Esophagus muscularis mucosa (tissue), 4 donors: ENCODE measurements at regions not wholly inside any gene's neighbourhood (a gene's known extent, or its start where the extent isn't known, plus 50 kb on each side); places are given as distances from the start of the nearest gene placed in this dataset.

Experiments
- DNase-seq: peaks from one replicate; pipeline ENCODE4 v3.0.0-alpha.2; 2017; ENCODE audit errors: extremely low spot score
- H3K27ac ChIP-seq, 4 donors: fragments of 200-600 bp; sonication (generic); replicated peaks in 1 of 4; 1 replicate in 3 of 4; 2 replicates in 1 of 4; pipeline ENCODE4 v1.5.1; 2016 to 2019; ENCODE audit warnings: mild to moderate bottlenecking in 1 of 4
- H3K27me3 ChIP-seq, 4 donors: fragments of 200-600 bp; sonication (generic); one replicate each; pipeline versions ENCODE4 v1.5.1 to v1.6.0; 2016 to 2019
- H3K36me3 ChIP-seq, 4 donors: fragments of 200-600 bp; sonication (generic); one replicate each; pipeline ENCODE4 v1.5.1; 2016 to 2019
- H3K4me1 ChIP-seq, 4 donors: fragments of 200-600 bp; sonication (generic); one replicate each; pipeline ENCODE4 v1.5.1; 2016 to 2019
- H3K4me3 ChIP-seq, 4 donors: fragments of 200-600 bp; sonication (generic); 1 replicate in 2 of 4; 2 replicates in 2 of 4; pipeline ENCODE4 v1.5.1; 2016 to 2019; ENCODE audit warnings: mild to moderate bottlenecking in 4 of 4, moderate library complexity in 1 of 4
- H3K9me3 ChIP-seq, 4 donors: fragments of 200-600 bp; sonication (generic); 1 replicate in 3 of 4; 2 replicates in 1 of 4; pipeline ENCODE4 v1.5.1; 2016 to 2019
- CTCF ChIP-seq, 3 experiments: fragments of 200-600 bp in 2 of 3; fragments of 450-650 bp in 1 of 3; sonication (generic) in 2 of 3; IDR thresholded peaks; one replicate each; pipeline ENCODE4 v1.5.1; 2017 to 2019; ENCODE audit warnings: antibody characterized with exemption in 3 of 3, mild to moderate bottlenecking in 2 of 3, moderate library complexity in 1 of 3
- EP300 ChIP-seq: sonication (generic); formaldehyde crosslinking; IDR thresholded peaks from one replicate; pipeline ENCODE4 v1.6.1; 2017; ENCODE audit warnings: antibody characterized with exemption
- POLR2A ChIP-seq: fragments of 450-650 bp; IDR thresholded peaks from one replicate; pipeline ENCODE4 v1.6.1; 2017; ENCODE audit warnings: antibody characterized with exemption, moderate library complexity, mild to moderate bottlenecking, low read depth
- POLR2AphosphoS5 ChIP-seq, 2 donors: sonication (generic); formaldehyde crosslinking; IDR thresholded peaks; one replicate each; pipeline ENCODE4 v1.6.1; 2017; ENCODE audit warnings: antibody characterized with exemption in 2 of 2
- WGBS: methylation state at CpG from one replicate; pipeline ENCODE4 v1.1.5; 2018; 5-methylcytosine and 5-hydroxymethylcytosine counted together
- intact Hi-C: fragments of 100-400 bp; cut with DNase I; formaldehyde crosslinking; loops from one replicate; pipeline ENCODE4 v1.15.1; 2023

- Histone ChIP-seq H3K4me3 (no peak overlapping the region), H3K27me3 (no peaks in the 10 kb centered on the region), H3K36me3 (no peaks in the 10 kb centered on the region), H3K9me3 (no peaks in the 10 kb centered on the region), H3K27ac (no peak overlapping the region), H3K4me1 (no peaks in the 10 kb centered on the region)
- DNase-seq: no peak
- WGBS: 66% methylated on average over 2 of the region's 2 CpGs
- intact Hi-C loops: no loop called here
- TF ChIP-seq POLR2A: no peak
- TF ChIP-seq POLR2AphosphoS5 (IDR thresholded peaks at IDR 0.05): no peak
- TF ChIP-seq CTCF (IDR thresholded peaks at IDR 0.05): no peak
Observed at GRCh38 chr13:68125087-68125480, 894.9 kb upstream of the PCDH9 start.

DNA sequence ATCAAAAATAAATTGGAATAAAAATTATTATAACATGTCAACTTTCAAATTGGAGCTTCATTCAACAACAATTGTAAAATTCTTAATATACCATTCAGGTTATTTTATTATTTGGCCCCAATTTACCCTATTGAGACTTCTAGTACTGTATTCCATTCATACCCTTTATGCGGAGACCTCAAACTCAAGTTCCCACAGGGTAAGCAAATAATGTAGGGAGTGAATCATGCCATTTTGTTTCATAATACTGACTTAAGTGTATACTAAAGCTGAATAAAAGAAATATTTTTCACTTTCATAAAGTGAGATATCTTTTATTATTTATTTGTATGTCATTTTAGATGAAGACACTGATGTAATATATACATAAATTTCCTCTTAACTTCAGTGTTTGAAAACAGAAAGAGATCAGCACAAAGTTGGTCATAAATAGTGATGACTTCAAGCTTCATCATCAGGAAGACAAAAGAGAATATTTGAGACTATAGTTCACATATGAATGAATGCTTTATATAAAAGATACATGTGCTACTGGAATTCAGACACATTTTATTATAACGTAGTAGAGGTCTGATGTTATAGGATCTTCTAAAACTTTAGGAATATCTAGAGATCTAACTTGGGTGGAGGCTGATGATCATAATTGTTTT is 894.4 kb upstream of the PCDH9 start:
- no peak for TF ChIP-seq CTCF (IDR thresholded peaks at IDR 0.05)
- no peak for TF ChIP-seq POLR2A
- no peak for TF ChIP-seq POLR2AphosphoS5 (IDR thresholded peaks at IDR 0.05)
- no peak for TF ChIP-seq EP300
- Histone ChIP-seq H3K9me3 (no peaks in the 10 kb centered on the region), H3K4me1 (no peaks in the 10 kb centered on the region), H3K4me3 (no peak overlapping the region), H3K36me3 (no peaks in the 10 kb centered on the region), H3K27me3 (no peaks in the 10 kb centered on the region), H3K27ac (no peak overlapping the region)
- intact Hi-C loops: no loop called here
- 89% methylated on average over 2 of the region's 2 CpGs for WGBS
- DNase-seq: no peak

DNA sequence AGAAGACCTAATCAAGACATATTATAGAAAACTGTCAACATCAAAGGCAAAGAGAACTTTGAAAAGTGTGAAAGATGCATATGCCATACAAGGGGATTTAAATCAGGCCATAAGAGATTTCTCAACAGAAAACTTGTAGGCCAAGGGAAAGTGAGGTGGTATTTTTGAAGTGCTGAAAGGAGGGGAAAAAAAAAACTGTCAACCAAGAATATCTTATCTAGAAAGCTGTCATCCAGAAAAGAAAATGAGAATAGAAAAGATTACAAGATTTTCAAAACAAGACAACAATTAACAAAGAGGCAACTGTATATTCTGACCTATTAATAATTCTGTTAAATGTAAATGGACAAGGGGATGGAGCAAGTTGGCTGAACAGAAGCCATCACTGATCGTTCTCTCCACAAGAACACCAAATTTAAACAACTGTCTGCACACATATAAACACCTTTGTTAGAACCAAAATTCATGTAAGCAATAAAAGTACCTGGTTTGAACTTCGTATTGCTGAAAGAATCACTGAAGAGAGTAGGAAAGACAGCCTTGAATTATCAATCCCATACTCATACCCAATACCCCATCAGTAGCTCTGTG is 880.1 kb upstream of the PCDH9 start:
- no peak overlapping the region for H3K27ac ChIP-seq
- intact Hi-C loops: no loop called here

DNA sequence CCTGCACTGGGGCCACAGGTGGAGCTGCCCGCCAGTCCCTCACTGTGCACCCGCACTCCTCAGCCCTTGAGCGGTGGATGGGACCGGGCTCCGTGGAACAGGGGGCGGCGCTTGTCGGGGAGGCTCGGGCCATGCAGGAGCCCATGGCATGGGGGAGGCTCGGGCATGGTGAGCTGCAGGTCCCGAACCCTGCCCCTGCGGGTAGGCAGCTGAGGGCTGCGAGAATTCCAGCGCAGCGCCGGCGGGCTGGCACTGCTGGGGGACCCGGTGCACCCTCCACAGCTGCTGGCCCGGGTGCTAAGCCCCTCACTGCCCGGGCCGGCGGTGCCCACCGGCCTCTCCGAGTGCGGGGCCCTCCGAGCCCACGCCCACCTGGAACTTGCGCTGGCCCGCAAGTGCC is 877.5 kb upstream of the PCDH9 start:
- no peaks in the 10 kb centered on the region for H3K27me3 ChIP-seq
- DNase-seq: no peak
- no peak overlapping the region for H3K27ac ChIP-seq
- H3K9me3 ChIP-seq: peaks cover 0 to 33% (median 8%) of the 10 kb centered on the region in 4 donors
- 100% methylated on average over 22 of the region's 29 CpGs for WGBS
- no peak for TF ChIP-seq EP300
- no peak for TF ChIP-seq POLR2A
- no peak for TF ChIP-seq CTCF (IDR thresholded peaks at IDR 0.05)
- no peak for TF ChIP-seq POLR2AphosphoS5 (IDR thresholded peaks at IDR 0.05)
- H3K36me3 ChIP-seq: no peaks in the 10 kb centered on the region
- intact Hi-C loops: no loop called here
- no peaks in the 10 kb centered on the region for H3K4me1 ChIP-seq
- H3K4me3 ChIP-seq: no peak overlapping the region

More for the DNA sequence above, 880.1 kb upstream of the PCDH9 start:
- Histone ChIP-seq H3K4me1 (no peaks in the 10 kb centered on the region), H3K36me3 (no peaks in the 10 kb centered on the region), H3K27me3 (no peaks in the 10 kb centered on the region), H3K9me3 (peaks cover 0 to 33% (median 8%) of the 10 kb centered on the region in 4 donors), H3K4me3 (no peak overlapping the region)
- 65% methylated on average over 2 of the region's 2 CpGs for WGBS
- no peak for DNase-seq
- TF ChIP-seq POLR2AphosphoS5 (IDR thresholded peaks at IDR 0.05): no peak
- TF ChIP-seq EP300: no peak
- TF ChIP-seq POLR2A: no peak
- TF ChIP-seq CTCF (IDR thresholded peaks at IDR 0.05): no peak

GRCh38 chr13:68099631-68100030 is 869.5 kb upstream of the PCDH9 start:
- Histone ChIP-seq H3K36me3 (no peaks in the 10 kb centered on the region), H3K4me3 (no peak overlapping the region), H3K27me3 (no peaks in the 10 kb centered on the region), H3K9me3 (no peaks in the 10 kb centered on the region), H3K27ac (no peak overlapping the region), H3K4me1 (no peaks in the 10 kb centered on the region)
- no peak for DNase-seq
- WGBS: 82% methylated on average over 2 of the region's 2 CpGs
- intact Hi-C loops: no loop called here
- no peak for TF ChIP-seq POLR2AphosphoS5 (IDR thresholded peaks at IDR 0.05)
- TF ChIP-seq CTCF (IDR thresholded peaks at IDR 0.05): no peak
- TF ChIP-seq EP300: no peak
- TF ChIP-seq POLR2A: no peak
